Ovary (tissue), 3 donors: ENCODE measurements at regions not wholly inside any gene's neighbourhood (a gene's known extent, or its start where the extent isn't known, plus 50 kb on each side); places are given as distances from the start of the nearest gene placed in this dataset.

ENCODE experiments used
- EP300 ChIP-seq: sonication (generic); formaldehyde crosslinking; IDR thresholded peaks from one replicate; pipeline ENCODE4 v1.6.1; 2017; ENCODE audit warnings: antibody characterized with exemption
- POLR2A ChIP-seq: fragments of 450-650 bp; IDR thresholded peaks from one replicate; pipeline ENCODE4 v1.6.1; 2017; ENCODE audit warnings: antibody characterized with exemption, mild to moderate bottlenecking, moderate library complexity
- TF ChIP-seq, protein P1 (sequence below), 3 donors: fragments of 450-650 bp in 2 of 3; fragments of 200-600 bp in 1 of 3; IDR thresholded peaks; one replicate each; pipeline versions ENCODE4 v1.5.1 to v1.8.0; 2016 to 2022; ENCODE audit warnings: antibody characterized with exemption in 3 of 3, mild to moderate bottlenecking in 1 of 3
- donor health status: DM: no; HTN: no; CAD: no.

GRCh38 chr13:61148211-61148610 is 267.4 kb downstream of the PCDH20 start:
- no peak for TF ChIP-seq EP300
- no peak for TF ChIP-seq POLR2A
- TF ChIP-seq, protein P1, sequence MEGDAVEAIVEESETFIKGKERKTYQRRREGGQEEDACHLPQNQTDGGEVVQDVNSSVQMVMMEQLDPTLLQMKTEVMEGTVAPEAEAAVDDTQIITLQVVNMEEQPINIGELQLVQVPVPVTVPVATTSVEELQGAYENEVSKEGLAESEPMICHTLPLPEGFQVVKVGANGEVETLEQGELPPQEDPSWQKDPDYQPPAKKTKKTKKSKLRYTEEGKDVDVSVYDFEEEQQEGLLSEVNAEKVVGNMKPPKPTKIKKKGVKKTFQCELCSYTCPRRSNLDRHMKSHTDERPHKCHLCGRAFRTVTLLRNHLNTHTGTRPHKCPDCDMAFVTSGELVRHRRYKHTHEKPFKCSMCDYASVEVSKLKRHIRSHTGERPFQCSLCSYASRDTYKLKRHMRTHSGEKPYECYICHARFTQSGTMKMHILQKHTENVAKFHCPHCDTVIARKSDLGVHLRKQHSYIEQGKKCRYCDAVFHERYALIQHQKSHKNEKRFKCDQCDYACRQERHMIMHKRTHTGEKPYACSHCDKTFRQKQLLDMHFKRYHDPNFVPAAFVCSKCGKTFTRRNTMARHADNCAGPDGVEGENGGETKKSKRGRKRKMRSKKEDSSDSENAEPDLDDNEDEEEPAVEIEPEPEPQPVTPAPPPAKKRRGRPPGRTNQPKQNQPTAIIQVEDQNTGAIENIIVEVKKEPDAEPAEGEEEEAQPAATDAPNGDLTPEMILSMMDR (IDR thresholded peaks at IDR 0.05) = no peak
